Activated B cell treated with CpG ODN at 0.5 μM for 24 hours (primary cell): ENCODE measurements at regions not wholly inside any gene's neighbourhood (a gene's known extent, or its start where the extent isn't known, plus 50 kb on each side); places are given as distances from the start of the nearest gene placed in this dataset.

Experiments used
- ATAC-seq: fragments of 200-7000 bp; cut with Tn5 transposase; one replicate; pipeline ENCODE4 v1.10.0; 2021; ENCODE audit warnings: low read depth, mild to moderate bottlenecking, moderate library complexity
- CTCF ChIA-PET: fragments of 350-600 bp; sonication (Branson Sonifier 250); formaldehyde crosslinking; loops from one replicate; lab custom pipeline; 2021; ENCODE audit warnings: antibody characterized with exemption; lab: Charles Lee
- POLR2A ChIA-PET: fragments of 350-600 bp; sonication (Branson Sonifier 250); formaldehyde crosslinking; loops from one replicate; lab custom pipeline; 2021; ENCODE audit warnings: antibody characterized with exemption; lab: Charles Lee
- DNase-seq: peaks from one replicate; pipeline ENCODE4 v3.0.0; 2022
- H3K27ac Mint-ChIP-seq: one replicate; pipeline ENCODE4 v1.8.0; 2020; ENCODE audit warnings: mixed read lengths
- H3K27me3 Mint-ChIP-seq: one replicate; pipeline ENCODE4 v1.8.0; 2021; ENCODE audit warnings: mixed read lengths
- H3K36me3 Mint-ChIP-seq: one replicate; pipeline ENCODE4 v1.8.0; 2021; ENCODE audit warnings: low read depth, mixed read lengths
- H3K4me1 Mint-ChIP-seq: one replicate; pipeline ENCODE4 v1.8.0; 2021; ENCODE audit warnings: mixed read lengths
- H3K4me3 Mint-ChIP-seq: one replicate; pipeline ENCODE4 v1.8.0; 2020; ENCODE audit warnings: mild to moderate bottlenecking, mixed read lengths
- H3K9me3 Mint-ChIP-seq: one replicate; pipeline ENCODE4 v1.8.0; 2020; ENCODE audit warnings: mixed read lengths
- intact Hi-C: fragments of 100-400 bp; cut with micrococcal nuclease; formaldehyde crosslinking; loops from one replicate; pipeline ENCODE4 v1.15.1; 2024
- TF ChIP-seq, protein P1 (sequence below): fragments of 200-600 bp; IDR thresholded peaks from one replicate; pipeline ENCODE4 v1.8.0; 2022; ENCODE audit warnings: antibody characterized with exemption, mild to moderate bottlenecking

DNA sequence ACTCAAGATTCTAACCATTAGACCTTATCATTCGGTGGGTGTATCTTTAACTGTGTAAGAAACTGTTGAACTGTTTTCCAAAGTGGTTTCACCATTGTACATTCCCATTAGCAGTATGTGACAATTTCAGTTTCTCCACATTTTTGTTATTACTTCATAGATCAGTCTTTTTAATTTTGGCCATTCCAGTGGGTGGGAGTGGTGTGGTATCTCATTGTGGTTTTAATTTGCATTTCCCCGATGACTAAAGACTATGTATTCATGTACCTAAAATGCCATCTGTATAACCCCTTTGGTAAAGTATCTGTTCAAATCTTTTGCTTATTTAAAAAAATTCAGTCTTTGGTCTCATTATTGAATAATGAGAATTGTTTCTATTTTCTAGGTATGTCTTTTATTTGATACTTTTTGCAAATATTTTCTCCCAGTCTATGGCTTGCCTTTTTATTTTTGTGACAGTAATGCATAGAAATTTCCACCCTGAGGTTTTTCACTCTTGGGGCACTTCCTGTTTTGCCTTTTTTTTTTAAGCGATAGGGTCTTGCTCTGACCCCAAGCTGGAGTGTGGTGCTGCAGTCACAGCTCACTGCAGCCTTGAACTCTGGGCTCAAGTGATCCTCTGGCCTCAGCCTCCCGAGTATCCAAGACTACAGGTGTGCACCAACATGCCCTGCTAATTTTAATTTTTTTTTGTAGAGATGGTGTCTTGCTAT lies 141.1 kb upstream of the ITGB1 start:
- TF ChIP-seq, protein P1, sequence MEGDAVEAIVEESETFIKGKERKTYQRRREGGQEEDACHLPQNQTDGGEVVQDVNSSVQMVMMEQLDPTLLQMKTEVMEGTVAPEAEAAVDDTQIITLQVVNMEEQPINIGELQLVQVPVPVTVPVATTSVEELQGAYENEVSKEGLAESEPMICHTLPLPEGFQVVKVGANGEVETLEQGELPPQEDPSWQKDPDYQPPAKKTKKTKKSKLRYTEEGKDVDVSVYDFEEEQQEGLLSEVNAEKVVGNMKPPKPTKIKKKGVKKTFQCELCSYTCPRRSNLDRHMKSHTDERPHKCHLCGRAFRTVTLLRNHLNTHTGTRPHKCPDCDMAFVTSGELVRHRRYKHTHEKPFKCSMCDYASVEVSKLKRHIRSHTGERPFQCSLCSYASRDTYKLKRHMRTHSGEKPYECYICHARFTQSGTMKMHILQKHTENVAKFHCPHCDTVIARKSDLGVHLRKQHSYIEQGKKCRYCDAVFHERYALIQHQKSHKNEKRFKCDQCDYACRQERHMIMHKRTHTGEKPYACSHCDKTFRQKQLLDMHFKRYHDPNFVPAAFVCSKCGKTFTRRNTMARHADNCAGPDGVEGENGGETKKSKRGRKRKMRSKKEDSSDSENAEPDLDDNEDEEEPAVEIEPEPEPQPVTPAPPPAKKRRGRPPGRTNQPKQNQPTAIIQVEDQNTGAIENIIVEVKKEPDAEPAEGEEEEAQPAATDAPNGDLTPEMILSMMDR = no peak
- ATAC-seq (peak; percentile 45), DNase-seq (no peak)
- H3K4me1 Mint-ChIP-seq = peaks cover 74% of the 10 kb centered on the region
- ChIA-PET CTCF (interaction anchor here (0.6 kb wide), 1 partner anchor 71 kb away, joined by 3 read pairs; no protein-coding TSS in a partner anchor), POLR2A (interaction anchor here (1.4 kb wide), 1 partner anchor 15 kb away, joined by 3 read pairs; no protein-coding TSS in a partner anchor)
- H3K4me3 Mint-ChIP-seq = peak overlapping the region; percentile 36
- H3K27ac Mint-ChIP-seq = peak overlapping the region; percentile 37
- intact Hi-C loops = loop anchor here (2.0 to 10.0 kb wide), 5 partner anchors 16 to 1044 kb away; partner anchors contain the start of genes ITGB1 and KIF5B
- peaks cover 11% of the 10 kb centered on the region for H3K9me3 Mint-ChIP-seq
- H3K27me3 Mint-ChIP-seq = no peaks in the 10 kb centered on the region
- peaks cover 8% of the 10 kb centered on the region for H3K36me3 Mint-ChIP-seq

GRCh38 chr10:33095867-33096815 lies 138.1 kb upstream of the ITGB1 start:
- Mint-ChIP-seq H3K4me3 (peak overlapping the region; percentile 36), H3K4me1 (peaks cover 74% of the 10 kb centered on the region)
- CTCF ChIA-PET = interaction anchor here (1.3 kb wide), 1 partner anchor 97 kb away, joined by 4 read pairs; no protein-coding TSS in a partner anchor

DNA sequence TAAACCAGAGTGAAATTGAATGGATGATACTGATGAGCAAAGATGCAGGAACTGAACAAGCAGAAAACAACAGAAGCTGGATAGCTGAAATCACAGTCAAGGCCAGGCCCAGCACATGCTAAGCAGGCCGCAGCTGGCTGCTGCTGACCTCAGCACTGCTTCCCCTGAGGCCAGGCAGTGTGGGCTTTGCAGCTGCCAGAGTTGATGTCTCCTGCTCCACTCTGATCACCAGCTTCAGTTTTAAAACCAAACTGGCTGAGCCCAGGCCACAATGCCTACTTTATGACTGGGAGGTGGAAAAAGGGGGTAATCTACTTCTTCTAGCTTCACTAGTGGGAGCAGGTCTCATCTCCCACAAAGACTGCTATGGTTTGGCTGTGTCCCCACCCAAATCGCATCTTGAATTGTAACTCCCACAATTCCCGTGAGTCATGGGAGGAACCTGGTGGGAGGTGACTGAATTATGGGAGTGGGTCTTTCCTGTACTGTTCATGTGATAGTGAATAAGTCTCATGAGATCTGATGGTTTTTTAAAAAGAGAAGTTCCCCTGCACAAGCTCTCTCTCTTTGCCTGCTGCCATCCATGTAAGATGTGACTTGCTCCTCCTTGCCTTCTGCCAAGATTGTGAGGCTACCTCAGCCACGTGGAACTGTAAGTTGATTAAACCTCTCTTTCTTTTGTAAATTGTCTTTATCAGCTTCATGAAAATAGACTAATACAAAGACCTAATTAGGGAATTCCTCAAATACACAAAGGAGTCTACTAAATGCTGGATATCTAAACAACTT lies 136.4 kb upstream of the ITGB1 start:
- peaks cover 62% of the 10 kb centered on the region for H3K4me1 Mint-ChIP-seq
- ChIA-PET POLR2A (interaction anchor here (1.1 kb wide), 1 partner anchor 67 kb away, joined by 3 read pairs; no protein-coding TSS in a partner anchor), CTCF (no interaction called here)
- H3K36me3 Mint-ChIP-seq = peaks cover 10% of the 10 kb centered on the region
- TF ChIP-seq, protein P1 = no peak
- intact Hi-C loops = loop anchor here (5.0 to 10.0 kb wide), 3 partner anchors 62 to 1040 kb away; partner anchors contain the start of genes ITGB1 and KIF5B
- peak overlapping the region; percentile 19 for H3K4me3 Mint-ChIP-seq
- no peaks in the 10 kb centered on the region for H3K27me3 Mint-ChIP-seq
- ATAC-seq = no peak
- peaks cover 12% of the 10 kb centered on the region for H3K9me3 Mint-ChIP-seq
- DNase-seq = no peak
- peak overlapping the region; percentile 52 for H3K27ac Mint-ChIP-seq

More at GRCh38 chr10:33095867-33096815, 138.1 kb upstream of the ITGB1 start:
- POLR2A ChIA-PET = interaction anchor here (0.5 kb wide), 1 partner anchor 1041 kb away, joined by 3 read pairs; no protein-coding TSS in a partner anchor
- peak; percentile 66 for ATAC-seq
- intact Hi-C loops = loop anchor here (5.0 to 10.0 kb wide), 3 partner anchors 64 to 1041 kb away; partner anchors contain the start of genes ITGB1 and KIF5B
- peaks cover 10% of the 10 kb centered on the region for H3K36me3 Mint-ChIP-seq
- TF ChIP-seq, protein P1 = no peak
- peaks cover 10% of the 10 kb centered on the region for H3K9me3 Mint-ChIP-seq
- no peak for DNase-seq
- no peaks in the 10 kb centered on the region for H3K27me3 Mint-ChIP-seq
- peak overlapping the region; percentile 72 for H3K27ac Mint-ChIP-seq

DNA sequence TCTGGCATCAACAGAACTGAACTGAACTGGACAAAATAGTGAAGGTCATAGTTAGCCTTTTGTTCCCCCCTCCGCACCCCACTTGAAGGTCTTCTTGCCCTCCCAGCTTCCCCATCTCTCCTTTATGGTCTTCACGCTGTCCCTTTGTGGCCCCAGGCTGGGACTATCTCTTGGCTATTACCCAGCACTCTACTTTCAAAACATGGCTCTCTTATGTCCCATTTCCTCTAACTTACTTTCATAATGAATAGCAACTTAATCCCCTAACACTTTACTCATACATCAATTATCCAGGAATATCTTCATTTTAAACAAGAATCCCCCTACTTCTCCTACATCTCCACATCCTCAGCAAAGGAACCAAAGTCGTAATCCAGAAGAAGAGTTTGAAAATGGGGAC lies 135.3 kb upstream of the ITGB1 start:
- H3K4me3 Mint-ChIP-seq = no peak overlapping the region

More for the DNA sequence above, 135.3 kb upstream of the ITGB1 start:
- TF ChIP-seq, protein P1 = no peak
- H3K27me3 Mint-ChIP-seq = no peaks in the 10 kb centered on the region
- H3K27ac Mint-ChIP-seq = peak overlapping the region; percentile 27
- ATAC-seq (no peak), DNase-seq (no peak)
- CTCF ChIA-PET = no interaction called here
- H3K4me1 Mint-ChIP-seq = peaks cover 53% of the 10 kb centered on the region
- H3K36me3 Mint-ChIP-seq = peaks cover 10% of the 10 kb centered on the region
- H3K9me3 Mint-ChIP-seq = peaks cover 9% of the 10 kb centered on the region
- intact Hi-C loops = loop anchor here (10.0 kb wide), 1 partner anchor 1039 kb away; the partner anchor contains the start of gene KIF5B
- POLR2A ChIA-PET = no interaction called here
